ENCODE measurements at regions not wholly inside any gene's neighbourhood (a gene's known extent, or its start where the extent isn't known, plus 50 kb on each side); places are given as distances from the start of the nearest gene placed in this dataset.

DNA sequence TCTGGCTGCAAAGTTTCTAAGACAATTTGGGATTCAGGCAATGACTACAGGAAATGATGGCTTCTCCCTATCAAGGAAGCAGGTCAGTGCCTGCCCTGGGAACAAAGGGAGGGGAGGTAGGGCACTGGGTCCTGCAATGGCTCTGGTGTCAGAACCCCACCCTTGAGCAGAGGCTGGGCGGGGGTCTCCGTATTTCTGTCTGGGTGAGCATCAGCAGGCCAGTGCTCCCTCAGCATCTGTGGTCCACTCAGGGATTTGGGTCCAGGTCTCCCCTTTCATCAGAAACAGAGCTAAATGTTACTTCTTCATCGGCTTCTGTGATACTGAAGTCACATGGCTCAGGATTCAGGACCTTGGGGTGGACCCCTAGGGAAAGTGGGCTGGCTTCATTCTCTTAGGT, 195.5 kb upstream of the CDH5 start:
- no peak overlapping the region for H3K27ac Mint-ChIP-seq
- H3K4me3 Mint-ChIP-seq: no peak overlapping the region
- H3K9me3 Mint-ChIP-seq: peaks cover 10% of the 10 kb centered on the region
- no peak for DNase-seq
- H3K4me1 Mint-ChIP-seq: peaks cover 19% of the 10 kb centered on the region
- no peak for TF ChIP-seq CTCF (IDR thresholded peaks at IDR 0.05)
- no peaks in the 10 kb centered on the region for H3K36me3 Mint-ChIP-seq (ENCODE audit: low read depth)
- H3K27me3 Mint-ChIP-seq (ENCODE audit: low read depth, poor library complexity): peaks cover 4% of the 10 kb centered on the region

DNA sequence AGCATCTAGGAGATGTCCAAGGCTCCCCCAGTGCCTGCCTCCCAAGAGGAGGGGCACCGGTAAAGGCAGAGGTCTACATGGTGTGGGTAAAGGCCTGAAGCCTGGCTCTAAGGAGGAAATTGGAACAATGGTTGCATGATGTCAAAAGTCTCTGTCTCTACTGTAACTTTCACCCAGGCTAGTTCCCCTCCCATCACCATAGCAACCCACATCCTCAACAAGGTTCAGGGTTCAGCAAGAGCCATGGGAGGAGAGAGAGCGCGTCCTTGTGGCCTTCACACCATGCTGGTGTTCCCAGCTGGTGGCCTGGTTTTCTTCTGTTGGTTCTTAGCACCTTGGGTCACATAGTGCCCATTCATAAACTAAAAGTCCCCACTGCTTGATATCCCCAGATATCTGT, 196.7 kb upstream of the CDH5 start:
- H3K27ac Mint-ChIP-seq: no peak overlapping the region
- no peak for DNase-seq
- no peak for TF ChIP-seq CTCF (IDR thresholded peaks at IDR 0.05)
- peaks cover 4% of the 10 kb centered on the region for H3K27me3 Mint-ChIP-seq (ENCODE audit: low read depth, poor library complexity)
- peaks cover 12% of the 10 kb centered on the region for H3K4me1 Mint-ChIP-seq
- H3K4me3 Mint-ChIP-seq: no peak overlapping the region
- peaks cover 17% of the 10 kb centered on the region for H3K9me3 Mint-ChIP-seq
- H3K36me3 Mint-ChIP-seq (ENCODE audit: low read depth): no peaks in the 10 kb centered on the region

DNA sequence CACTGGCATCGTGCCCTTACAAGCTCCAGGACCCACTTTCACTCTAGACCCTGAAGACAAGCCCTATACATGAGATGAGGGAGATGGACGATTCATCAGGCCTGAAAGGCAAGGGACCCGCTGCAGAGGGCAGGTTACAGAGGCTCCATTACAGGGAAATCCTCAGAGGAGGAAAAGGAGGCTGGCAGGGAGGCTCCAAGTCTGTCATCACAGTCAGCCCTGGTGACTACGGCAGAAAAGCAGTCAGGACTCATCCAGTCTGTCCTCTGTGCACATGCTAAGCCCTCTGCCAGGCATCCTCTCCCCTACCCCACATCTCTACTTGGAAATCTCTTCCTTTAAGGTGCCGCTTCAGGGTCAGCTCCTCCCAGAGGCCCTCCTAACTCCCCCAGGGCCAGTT, 197.7 kb upstream of the CDH5 start:
- TF ChIP-seq CTCF (IDR thresholded peaks at IDR 0.05): no peak
- H3K4me1 Mint-ChIP-seq: peaks cover 12% of the 10 kb centered on the region
- H3K36me3 Mint-ChIP-seq (ENCODE audit: low read depth): no peaks in the 10 kb centered on the region
- DNase-seq: no peak
- H3K4me3 Mint-ChIP-seq: no peak overlapping the region
- peaks cover 4% of the 10 kb centered on the region for H3K27me3 Mint-ChIP-seq (ENCODE audit: low read depth, poor library complexity)
- H3K27ac Mint-ChIP-seq: no peak overlapping the region
- H3K9me3 Mint-ChIP-seq: peaks cover 17% of the 10 kb centered on the region

DNA sequence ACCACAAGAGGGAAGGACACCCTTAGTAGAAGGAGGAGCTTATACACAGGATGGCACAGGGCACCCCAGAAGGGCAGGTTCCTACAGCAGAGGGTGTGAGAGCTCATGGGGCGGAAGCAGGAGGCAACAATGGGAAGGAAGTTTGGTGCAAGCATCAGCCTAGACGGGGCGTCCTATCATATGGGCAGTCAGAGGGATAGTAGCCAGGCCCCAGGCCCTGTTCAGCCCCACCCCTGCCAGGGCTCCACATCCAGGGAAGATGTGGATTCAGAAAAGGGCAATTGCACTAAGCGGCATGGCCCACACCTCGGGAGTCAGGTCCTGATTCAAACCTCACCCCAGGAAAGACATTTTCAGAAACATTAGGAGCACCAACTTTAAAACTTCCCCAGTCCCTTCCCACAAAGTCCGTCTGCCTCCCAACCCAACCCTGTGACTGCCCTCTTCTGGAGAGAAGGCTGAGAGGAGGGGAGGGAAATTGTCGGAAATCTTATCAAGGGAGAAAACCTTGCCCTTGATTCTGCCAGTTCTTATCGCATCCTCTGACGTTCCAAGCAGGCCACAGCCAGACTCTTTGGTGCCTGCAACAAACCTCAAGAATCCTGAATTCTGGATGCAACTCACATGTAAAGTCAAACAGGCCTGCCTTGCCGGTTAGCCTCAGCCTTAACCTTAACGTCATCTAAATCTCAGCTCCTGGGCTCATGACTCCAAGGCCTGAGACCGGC, 198.8 kb upstream of the CDH5 start:
- DNase-seq: no peak
- H3K4me3 Mint-ChIP-seq: no peak overlapping the region
- H3K36me3 Mint-ChIP-seq (ENCODE audit: low read depth): no peaks in the 10 kb centered on the region
- peak; percentile 10 for TF ChIP-seq CTCF (IDR thresholded peaks at IDR 0.05)
- H3K27ac Mint-ChIP-seq: no peak overlapping the region
- peaks cover 12% of the 10 kb centered on the region for H3K4me1 Mint-ChIP-seq
- peaks cover 17% of the 10 kb centered on the region for H3K9me3 Mint-ChIP-seq
- H3K27me3 Mint-ChIP-seq (ENCODE audit: low read depth, poor library complexity): peaks cover 10% of the 10 kb centered on the region

GRCh38 chr16:66166490-66166889, 200.0 kb upstream of the CDH5 start:
- Mint-ChIP-seq H3K4me1 (peaks cover 8% of the 10 kb centered on the region), H3K4me3 (no peak overlapping the region), H3K36me3 (ENCODE audit: low read depth) (no peaks in the 10 kb centered on the region), H3K27me3 (ENCODE audit: low read depth, poor library complexity) (peaks cover 10% of the 10 kb centered on the region), H3K27ac (no peak overlapping the region), H3K9me3 (peaks cover 17% of the 10 kb centered on the region)
- DNase-seq: no peak
- TF ChIP-seq CTCF (IDR thresholded peaks at IDR 0.05): no peak

GRCh38 chr16:66165879-66166278, 200.6 kb upstream of the CDH5 start:
- peaks cover 11% of the 10 kb centered on the region for H3K4me1 Mint-ChIP-seq

More at GRCh38 chr16:66165879-66166278, 200.6 kb upstream of the CDH5 start:
- DNase-seq: no peak
- Mint-ChIP-seq H3K27ac (no peak overlapping the region), H3K27me3 (ENCODE audit: low read depth, poor library complexity) (peaks cover 10% of the 10 kb centered on the region), H3K4me3 (no peak overlapping the region), H3K36me3 (ENCODE audit: low read depth) (no peaks in the 10 kb centered on the region), H3K9me3 (peaks cover 17% of the 10 kb centered on the region)
- TF ChIP-seq CTCF (IDR thresholded peaks at IDR 0.05): no peak
